ENCODE measurements at regions not wholly inside any gene's neighbourhood (a gene's known extent, or its start where the extent isn't known, plus 50 kb on each side); places are given as distances from the start of the nearest gene placed in this dataset.
A peak's percentile ranks its signal among the peaks of the same experiment; 100 is the strongest.

DNA sequence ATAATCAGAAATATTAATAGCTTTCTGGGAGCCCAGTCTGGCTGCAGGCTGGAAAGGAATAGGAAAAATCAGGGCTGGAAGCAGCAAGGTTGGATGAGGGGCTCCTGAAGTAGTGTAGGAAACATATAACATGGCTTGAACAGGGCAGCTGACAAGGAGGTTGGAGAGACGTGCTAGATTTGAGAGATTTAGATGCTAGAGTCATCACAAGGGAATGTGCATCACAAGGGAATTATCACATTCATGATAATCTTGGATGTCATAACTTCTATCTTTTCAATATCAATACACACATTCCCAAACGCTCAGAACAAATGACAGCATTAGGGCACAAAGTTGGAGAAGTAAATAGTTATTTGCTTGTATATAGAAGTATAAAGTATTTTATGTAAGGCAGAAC is 120.9 kb upstream of the EGFR start:
- H3K4me1 ChIP-seq (ENCODE audit: low read depth): no peaks in the 10 kb centered on the region
- ATAC-seq: no peak
- H3K9me3 ChIP-seq: no peaks in the 10 kb centered on the region
- H3K36me3 ChIP-seq (ENCODE audit: low read depth): no peaks in the 10 kb centered on the region
- intact Hi-C loops (cut with DNase I, micrococcal nuclease): no loop called here
- no peak overlapping the region for H3K4me3 ChIP-seq
- TF ChIP-seq, protein P1, sequence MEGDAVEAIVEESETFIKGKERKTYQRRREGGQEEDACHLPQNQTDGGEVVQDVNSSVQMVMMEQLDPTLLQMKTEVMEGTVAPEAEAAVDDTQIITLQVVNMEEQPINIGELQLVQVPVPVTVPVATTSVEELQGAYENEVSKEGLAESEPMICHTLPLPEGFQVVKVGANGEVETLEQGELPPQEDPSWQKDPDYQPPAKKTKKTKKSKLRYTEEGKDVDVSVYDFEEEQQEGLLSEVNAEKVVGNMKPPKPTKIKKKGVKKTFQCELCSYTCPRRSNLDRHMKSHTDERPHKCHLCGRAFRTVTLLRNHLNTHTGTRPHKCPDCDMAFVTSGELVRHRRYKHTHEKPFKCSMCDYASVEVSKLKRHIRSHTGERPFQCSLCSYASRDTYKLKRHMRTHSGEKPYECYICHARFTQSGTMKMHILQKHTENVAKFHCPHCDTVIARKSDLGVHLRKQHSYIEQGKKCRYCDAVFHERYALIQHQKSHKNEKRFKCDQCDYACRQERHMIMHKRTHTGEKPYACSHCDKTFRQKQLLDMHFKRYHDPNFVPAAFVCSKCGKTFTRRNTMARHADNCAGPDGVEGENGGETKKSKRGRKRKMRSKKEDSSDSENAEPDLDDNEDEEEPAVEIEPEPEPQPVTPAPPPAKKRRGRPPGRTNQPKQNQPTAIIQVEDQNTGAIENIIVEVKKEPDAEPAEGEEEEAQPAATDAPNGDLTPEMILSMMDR (IDR thresholded peaks at IDR 0.05): no peak
- DNase-seq: no peak

DNA sequence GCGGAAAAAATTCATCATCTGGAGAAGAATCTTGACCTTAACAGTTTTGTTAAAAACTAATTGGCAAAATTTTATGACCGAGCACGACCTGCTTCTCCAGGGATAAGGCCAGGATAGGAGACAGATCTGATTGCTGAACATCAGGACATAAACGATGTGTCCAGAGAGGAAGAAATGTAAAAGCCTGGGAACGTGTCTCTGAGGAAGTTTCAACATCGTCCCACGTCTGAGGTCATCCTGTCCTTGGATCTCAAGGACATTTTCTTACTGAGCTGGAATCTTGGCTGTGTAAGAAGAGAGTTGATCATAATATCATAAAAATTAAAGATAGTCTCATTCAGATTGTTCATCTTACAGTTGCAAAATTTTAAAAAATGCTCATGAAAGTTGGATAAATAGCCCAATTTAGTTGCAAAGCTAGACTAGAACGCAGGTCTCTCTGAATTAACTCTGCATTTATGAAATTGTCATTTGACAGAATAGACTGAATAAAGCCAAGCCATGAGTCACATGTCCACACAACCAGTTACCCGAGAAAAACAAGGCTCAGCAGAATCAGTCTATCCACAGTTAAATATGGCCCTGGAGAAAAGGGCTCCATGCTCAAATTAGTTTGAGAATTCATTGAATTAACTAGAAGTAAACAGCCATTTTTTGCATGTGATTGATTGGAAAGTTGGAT is 120.0 kb upstream of the EGFR start:
- intact Hi-C loops (cut with DNase I, micrococcal nuclease): no loop called here
- Histone ChIP-seq H3K9me3 (no peaks in the 10 kb centered on the region), H3K4me1 (ENCODE audit: low read depth) (no peaks in the 10 kb centered on the region), H3K4me3 (no peak overlapping the region), H3K36me3 (ENCODE audit: low read depth) (no peaks in the 10 kb centered on the region)
- DNase-seq: no peak
- no peak for ATAC-seq
- TF ChIP-seq, protein P1 (IDR thresholded peaks at IDR 0.05): no peak

DNA sequence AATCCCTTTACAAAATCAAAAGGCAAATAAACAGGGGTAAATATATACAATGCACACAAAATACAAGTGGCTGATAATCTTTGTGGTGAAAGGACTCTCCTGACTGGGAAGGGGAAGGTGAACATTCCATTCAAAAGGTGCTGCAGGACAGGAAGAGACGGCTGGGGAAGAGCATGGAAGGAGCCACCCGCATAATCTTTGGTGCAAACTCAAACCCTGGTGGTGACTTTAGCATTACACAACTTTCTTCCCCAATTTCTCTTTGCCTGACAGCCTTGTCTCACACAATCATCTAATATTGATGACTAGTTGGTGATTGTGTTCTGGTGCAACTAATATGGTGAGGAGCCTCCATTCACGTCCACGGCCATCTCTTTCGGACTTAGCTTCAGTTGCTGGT is 117.0 kb upstream of the EGFR start:
- no peaks in the 10 kb centered on the region for H3K36me3 ChIP-seq (ENCODE audit: low read depth)
- ATAC-seq (no peak), DNase-seq (no peak)
- H3K4me3 ChIP-seq: no peak overlapping the region
- TF ChIP-seq, protein P1 (IDR thresholded peaks at IDR 0.05): no peak
- H3K4me1 ChIP-seq (ENCODE audit: low read depth): no peaks in the 10 kb centered on the region
- intact Hi-C loops (cut with DNase I, micrococcal nuclease): no loop called here
- no peaks in the 10 kb centered on the region for H3K9me3 ChIP-seq

DNA sequence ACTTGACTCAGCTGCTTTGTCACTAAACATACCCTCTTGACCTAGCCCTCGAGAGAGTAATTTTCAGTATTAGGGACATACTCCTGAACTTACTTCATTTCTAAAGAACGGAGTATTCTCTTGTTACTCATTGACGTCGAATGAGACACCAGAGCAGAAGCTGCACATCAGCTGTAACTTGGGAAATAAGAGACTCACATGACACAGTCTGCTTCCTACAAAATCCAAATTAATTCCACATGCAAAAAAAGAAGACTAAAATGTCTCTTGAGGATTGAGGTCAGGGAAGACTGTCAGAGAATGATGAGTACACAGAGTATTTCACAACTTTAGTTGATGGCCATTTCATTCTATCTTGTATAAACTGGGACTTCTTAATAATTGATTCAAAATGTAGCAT is 114.7 kb upstream of the EGFR start:
- peak; percentile 18 for ATAC-seq
- H3K9me3 ChIP-seq: no peaks in the 10 kb centered on the region
- intact Hi-C loops (cut with DNase I, micrococcal nuclease): no loop called here
- H3K36me3 ChIP-seq (ENCODE audit: low read depth): no peaks in the 10 kb centered on the region
- no peak for DNase-seq
- no peaks in the 10 kb centered on the region for H3K4me1 ChIP-seq (ENCODE audit: low read depth)
- TF ChIP-seq, protein P1 (IDR thresholded peaks at IDR 0.05): no peak
- no peak overlapping the region for H3K4me3 ChIP-seq

DNA sequence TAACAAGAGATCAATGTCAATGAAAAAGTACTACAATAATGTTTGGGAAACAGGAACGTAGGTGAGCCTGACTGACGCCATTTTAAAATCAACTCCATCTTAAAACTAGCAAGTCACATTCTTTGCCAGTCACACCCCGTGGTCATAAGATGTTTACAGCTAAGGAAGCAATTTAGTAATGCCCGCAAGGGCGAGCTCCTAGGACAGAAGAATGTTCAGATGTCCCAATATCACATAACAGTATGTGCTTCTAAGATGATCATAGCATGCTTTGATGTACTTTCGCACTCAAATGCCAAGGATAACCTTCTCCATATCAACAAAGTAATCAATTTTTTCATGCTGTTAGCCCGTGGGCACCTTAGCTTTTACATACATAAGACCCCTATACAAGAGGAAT is 113.8 kb upstream of the EGFR start:
- intact Hi-C loops (cut with DNase I, micrococcal nuclease): no loop called here
- ATAC-seq (peak; percentile 53), DNase-seq (peak in 1 of 3 donors; percentile 27)
- Histone ChIP-seq H3K36me3 (ENCODE audit: low read depth) (no peaks in the 10 kb centered on the region), H3K4me1 (ENCODE audit: low read depth) (no peaks in the 10 kb centered on the region), H3K4me3 (no peak overlapping the region), H3K9me3 (no peaks in the 10 kb centered on the region)
- TF ChIP-seq, protein P1 (IDR thresholded peaks at IDR 0.05): no peak

DNA sequence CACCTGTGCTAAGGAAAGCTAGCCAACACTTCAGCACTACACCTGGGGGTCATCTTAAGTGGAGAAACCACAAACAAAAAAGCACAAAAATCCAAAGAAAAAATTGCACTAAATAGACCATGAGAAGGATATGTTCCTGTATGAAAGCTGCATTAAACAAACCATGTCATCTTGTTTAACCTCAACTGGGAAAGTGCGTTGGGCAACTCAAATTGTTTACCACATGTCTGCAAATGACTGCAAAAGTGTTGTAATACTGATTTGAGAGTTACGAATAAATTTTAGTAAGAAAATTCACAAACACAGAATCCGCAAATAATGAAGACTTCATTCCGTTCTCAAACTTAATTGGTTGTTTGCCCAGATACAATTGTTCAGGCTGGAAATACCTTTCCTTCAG is 111.9 kb upstream of the EGFR start:
- intact Hi-C loops (cut with DNase I, micrococcal nuclease): no loop called here
- no peak for ATAC-seq

More for the DNA sequence above, 111.9 kb upstream of the EGFR start:
- H3K4me3 ChIP-seq: no peak overlapping the region
- no peaks in the 10 kb centered on the region for H3K36me3 ChIP-seq (ENCODE audit: low read depth)
- TF ChIP-seq, protein P1 (IDR thresholded peaks at IDR 0.05): no peak
- H3K9me3 ChIP-seq: no peaks in the 10 kb centered on the region
- no peak for DNase-seq
- H3K4me1 ChIP-seq (ENCODE audit: low read depth): no peaks in the 10 kb centered on the region
